HEK293T (cell line): ENCODE measurements at regions not wholly inside any gene's neighbourhood (a gene's known extent, or its start where the extent isn't known, plus 50 kb on each side); places are given as distances from the start of the nearest gene placed in this dataset.

Experiments used
- ARNT ChIP-seq: fragments of 450-650 bp; IDR thresholded peaks from 2 replicates; pipeline ENCODE4 v1.6.1; 2017; ENCODE audit warnings: mild to moderate bottlenecking
- BHLHE40 ChIP-seq: fragments of 450-650 bp; IDR thresholded peaks from 2 replicates; pipeline ENCODE4 v1.6.1; 2016; ENCODE audit warnings: mild to moderate bottlenecking, moderate library complexity, borderline replicate concordance
- CTBP1 ChIP-seq: fragments of 450-650 bp; IDR thresholded peaks from 2 replicates; pipeline ENCODE4 v1.6.1; 2016; ENCODE audit warnings: borderline replicate concordance
- ELF4 ChIP-seq: fragments of 450-650 bp; IDR thresholded peaks from 2 replicates; pipeline ENCODE4 v1.6.1; 2017; ENCODE audit warnings: antibody characterized with exemption
- FOXA1 ChIP-seq: fragments of 450-650 bp; IDR thresholded peaks from 2 replicates; pipeline ENCODE4 v1.6.1; 2016; ENCODE audit warnings: mild to moderate bottlenecking
- FOXK2 ChIP-seq: fragments of 450-650 bp; IDR thresholded peaks from 2 replicates; pipeline ENCODE4 v1.6.1; 2016; ENCODE audit warnings: mild to moderate bottlenecking
- FOXM1 ChIP-seq: fragments of 450-650 bp; IDR thresholded peaks from 2 replicates; pipeline ENCODE4 v1.6.1; 2017; ENCODE audit warnings: mild to moderate bottlenecking, borderline replicate concordance
- HDGF ChIP-seq: fragments of 450-650 bp; IDR thresholded peaks from 2 replicates; pipeline ENCODE4 v1.6.1; 2017; ENCODE audit warnings: antibody characterized with exemption, borderline replicate concordance
- L3MBTL2 ChIP-seq: fragments of 450-650 bp; conservative IDR thresholded peaks from 2 replicates; pipeline ENCODE4 v1.6.1; 2016; ENCODE audit warnings: mild to moderate bottlenecking
- NFRKB ChIP-seq: fragments of 450-650 bp; IDR thresholded peaks from 2 replicates; pipeline ENCODE4 v1.6.1; 2016; ENCODE audit warnings: mild to moderate bottlenecking, moderate library complexity
- SP1 ChIP-seq: fragments of 450-650 bp; IDR thresholded peaks from 2 replicates; pipeline ENCODE4 v1.6.1; 2017
- SUZ12 ChIP-seq: fragments of 450-650 bp; IDR thresholded peaks from 2 replicates; pipeline ENCODE4 v1.6.1; 2016; ENCODE audit warnings: mild to moderate bottlenecking
- TARDBP ChIP-seq: fragments of 450-650 bp; IDR thresholded peaks from 2 replicates; pipeline ENCODE4 v1.6.1; 2016
- ZNF384 ChIP-seq: fragments of 450-650 bp; IDR thresholded peaks from 2 replicates; pipeline ENCODE4 v1.6.1; 2016

DNA sequence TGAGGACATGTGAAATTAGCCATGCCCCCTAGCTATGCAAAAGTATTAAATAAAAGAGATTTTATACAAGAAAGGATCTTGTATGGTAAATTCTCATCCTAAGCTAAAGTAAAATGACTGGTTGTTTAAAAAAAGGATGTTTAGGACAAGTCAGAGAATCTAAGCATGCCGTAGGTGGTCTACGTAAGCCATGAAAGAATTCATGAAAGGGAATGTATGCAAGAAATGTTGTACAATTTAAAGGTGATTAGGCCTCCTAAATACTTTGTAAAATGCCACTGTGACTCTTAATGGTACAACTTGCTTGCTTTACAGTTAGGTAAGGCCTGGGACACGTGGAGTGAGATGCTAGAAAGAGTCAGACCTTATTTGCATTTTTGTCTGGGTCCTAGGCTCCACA, 209.0 kb downstream of the EFHB start:
- TF ChIP-seq FOXM1 (no peak), ARNT (no peak), SP1 (no peak), L3MBTL2 (no peak), FOXK2 (no peak), ZNF384 (no peak), HDGF (no peak), BHLHE40 (no peak), SUZ12 (no peak), FOXA1 (no peak), NFRKB (no peak), ELF4 (no peak), TARDBP (no peak), CTBP1 (no peak)
